PC-3 (cell line): ENCODE measurements at regions not wholly inside any gene's neighbourhood (a gene's known extent, or its start where the extent isn't known, plus 50 kb on each side); places are given as distances from the start of the nearest gene placed in this dataset.

Source experiments
- CTCF ChIP-seq: fragments of 300-600 bp; sonication (generic); conservative IDR thresholded peaks from 2 replicates; pipeline ENCODE4 v1.5.1; 2017; ENCODE audit warnings: antibody characterized with exemption, low read depth, mild to moderate bottlenecking, low read length
- EZH2 ChIP-seq: fragments of 300-600 bp; sonication (generic); IDR thresholded peaks from one replicate; pipeline ENCODE4 v1.6.1; 2017; ENCODE audit warnings: antibody characterized with exemption, mild to moderate bottlenecking, low read length; ENCODE audit not compliant: unreplicated experiment
- EZH2phosphoT487 ChIP-seq: fragments of 300-600 bp; sonication (generic); IDR thresholded peaks from 2 replicates; pipeline ENCODE4 v1.6.1; 2018; ENCODE audit warnings: mild to moderate bottlenecking, antibody characterized with exemption, low read length, borderline replicate concordance

GRCh38 chr10:21060626-21061025 lies 163.5 kb upstream of the NEBL start:
- TF ChIP-seq CTCF (no peak), EZH2 (no peak), EZH2phosphoT487 (no peak)
